Nephron progenitor cell (in vitro differentiated cells): ENCODE measurements at regions not wholly inside any gene's neighbourhood (a gene's known extent, or its start where the extent isn't known, plus 50 kb on each side); places are given as distances from the start of the nearest gene placed in this dataset.

ENCODE experiments used
- DNase-seq: peaks from one replicate; pipeline ENCODE4 v3.0.0; 2021
- H3K27ac Mint-ChIP-seq: 2 replicates; pipeline ENCODE4 v1.8.0; 2021; ENCODE audit warnings: mild to moderate bottlenecking, moderate library complexity, mixed read lengths
- H3K27me3 Mint-ChIP-seq: 2 replicates; pipeline ENCODE4 v1.8.0; 2021; ENCODE audit warnings: mild to moderate bottlenecking, low read depth, mixed read lengths; ENCODE audit not compliant: poor library complexity
- H3K36me3 Mint-ChIP-seq: 2 replicates; pipeline ENCODE4 v1.8.0; 2021; ENCODE audit warnings: low read depth, mixed read lengths
- H3K4me1 Mint-ChIP-seq: 2 replicates; pipeline ENCODE4 v1.8.0; 2021; ENCODE audit warnings: mixed read lengths
- H3K4me3 Mint-ChIP-seq: 2 replicates; pipeline ENCODE4 v1.8.0; 2021; ENCODE audit warnings: mild to moderate bottlenecking, moderate library complexity, mixed read lengths
- H3K9me3 Mint-ChIP-seq: 2 replicates; pipeline ENCODE4 v1.8.0; 2021; ENCODE audit warnings: mild to moderate bottlenecking, moderate library complexity, mixed read lengths
- TF ChIP-seq, protein P1 (sequence below): fragments of 200-600 bp; sonication (generic); IDR thresholded peaks from 2 replicates; pipeline ENCODE4 v1.5.0; 2021; ENCODE audit warnings: antibody characterized with exemption

DNA sequence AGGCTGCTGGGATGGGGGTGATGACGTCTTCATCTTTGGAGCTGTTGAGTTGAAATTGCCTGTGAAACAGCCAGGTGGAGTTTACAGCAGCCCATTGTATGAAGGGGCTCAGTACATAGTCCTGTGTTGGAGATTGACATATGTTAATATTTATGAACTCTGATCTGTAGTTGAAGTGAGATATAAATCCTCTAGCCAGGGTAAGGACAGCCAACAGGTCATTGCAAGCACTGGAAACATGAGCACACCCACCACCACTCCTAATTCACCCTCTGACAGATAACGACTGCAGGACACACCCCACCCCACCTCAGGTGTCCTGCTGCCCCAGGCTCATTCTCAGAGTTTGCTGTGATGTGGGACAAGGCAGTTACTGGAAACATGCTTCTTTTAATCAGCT is 112.4 kb upstream of the TRIB2 start:
- TF ChIP-seq, protein P1, sequence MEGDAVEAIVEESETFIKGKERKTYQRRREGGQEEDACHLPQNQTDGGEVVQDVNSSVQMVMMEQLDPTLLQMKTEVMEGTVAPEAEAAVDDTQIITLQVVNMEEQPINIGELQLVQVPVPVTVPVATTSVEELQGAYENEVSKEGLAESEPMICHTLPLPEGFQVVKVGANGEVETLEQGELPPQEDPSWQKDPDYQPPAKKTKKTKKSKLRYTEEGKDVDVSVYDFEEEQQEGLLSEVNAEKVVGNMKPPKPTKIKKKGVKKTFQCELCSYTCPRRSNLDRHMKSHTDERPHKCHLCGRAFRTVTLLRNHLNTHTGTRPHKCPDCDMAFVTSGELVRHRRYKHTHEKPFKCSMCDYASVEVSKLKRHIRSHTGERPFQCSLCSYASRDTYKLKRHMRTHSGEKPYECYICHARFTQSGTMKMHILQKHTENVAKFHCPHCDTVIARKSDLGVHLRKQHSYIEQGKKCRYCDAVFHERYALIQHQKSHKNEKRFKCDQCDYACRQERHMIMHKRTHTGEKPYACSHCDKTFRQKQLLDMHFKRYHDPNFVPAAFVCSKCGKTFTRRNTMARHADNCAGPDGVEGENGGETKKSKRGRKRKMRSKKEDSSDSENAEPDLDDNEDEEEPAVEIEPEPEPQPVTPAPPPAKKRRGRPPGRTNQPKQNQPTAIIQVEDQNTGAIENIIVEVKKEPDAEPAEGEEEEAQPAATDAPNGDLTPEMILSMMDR, result no peak
- H3K27me3 Mint-ChIP-seq, result no peaks in the 10 kb centered on the region

DNA sequence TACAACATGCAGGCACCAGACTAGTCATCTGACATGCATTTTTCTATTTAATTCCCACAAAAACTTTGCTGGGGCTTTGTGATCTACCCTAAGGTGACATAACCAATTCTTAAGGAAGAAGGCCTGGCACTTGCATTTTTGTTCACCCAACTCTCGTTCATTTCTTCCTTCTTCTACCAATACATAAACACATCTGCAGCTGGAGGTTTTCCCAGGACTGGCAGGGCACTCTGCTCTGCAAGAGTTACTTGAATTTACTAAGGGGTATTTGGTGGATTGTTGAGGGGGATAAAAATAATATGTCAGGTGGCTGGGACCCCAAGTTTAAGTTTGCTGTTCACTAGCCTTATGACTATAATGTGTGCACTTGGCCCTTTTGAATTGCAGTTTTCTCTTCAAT is 111.4 kb upstream of the TRIB2 start:
- peaks cover 3% of the 10 kb centered on the region for H3K27me3 Mint-ChIP-seq
- TF ChIP-seq, protein P1, result no peak
- H3K36me3 Mint-ChIP-seq, result no peaks in the 10 kb centered on the region
- no peak overlapping the region for H3K27ac Mint-ChIP-seq
- peaks cover 20% of the 10 kb centered on the region for H3K4me1 Mint-ChIP-seq
- no peaks in the 10 kb centered on the region for H3K9me3 Mint-ChIP-seq
- no peak overlapping the region for H3K4me3 Mint-ChIP-seq
- no peak for DNase-seq

More for the DNA sequence above, 112.4 kb upstream of the TRIB2 start:
- no peak overlapping the region for H3K4me3 Mint-ChIP-seq
- H3K27ac Mint-ChIP-seq, result no peak overlapping the region
- no peak for DNase-seq
- H3K4me1 Mint-ChIP-seq, result peaks cover 20% of the 10 kb centered on the region
- H3K36me3 Mint-ChIP-seq, result no peaks in the 10 kb centered on the region
- H3K9me3 Mint-ChIP-seq, result no peaks in the 10 kb centered on the region

DNA sequence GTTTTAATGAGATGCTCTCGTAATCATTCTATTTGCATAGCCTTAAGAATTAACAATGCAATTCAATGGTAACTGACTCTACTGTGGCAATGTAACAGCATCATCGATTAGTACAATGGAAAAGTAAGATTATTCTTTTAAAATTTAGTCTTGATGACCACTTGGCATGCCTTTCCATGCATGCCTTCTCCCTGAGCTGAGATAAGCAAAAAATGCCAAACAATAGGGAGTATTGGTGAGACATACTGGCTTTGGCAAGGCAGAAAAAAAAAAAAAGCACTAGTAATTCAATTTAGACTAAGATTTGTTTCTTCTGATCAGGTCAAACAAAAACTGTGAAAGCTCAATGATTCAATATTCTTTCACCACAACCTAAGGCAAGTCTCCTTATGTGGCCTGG is 110.8 kb upstream of the TRIB2 start:
- TF ChIP-seq, protein P1, result no peak
- H3K27ac Mint-ChIP-seq, result no peak overlapping the region
- peaks cover 20% of the 10 kb centered on the region for H3K4me1 Mint-ChIP-seq
- H3K9me3 Mint-ChIP-seq, result no peaks in the 10 kb centered on the region
- DNase-seq, result no peak
- H3K36me3 Mint-ChIP-seq, result no peaks in the 10 kb centered on the region
- H3K4me3 Mint-ChIP-seq, result no peak overlapping the region
- peaks cover 3% of the 10 kb centered on the region for H3K27me3 Mint-ChIP-seq

DNA sequence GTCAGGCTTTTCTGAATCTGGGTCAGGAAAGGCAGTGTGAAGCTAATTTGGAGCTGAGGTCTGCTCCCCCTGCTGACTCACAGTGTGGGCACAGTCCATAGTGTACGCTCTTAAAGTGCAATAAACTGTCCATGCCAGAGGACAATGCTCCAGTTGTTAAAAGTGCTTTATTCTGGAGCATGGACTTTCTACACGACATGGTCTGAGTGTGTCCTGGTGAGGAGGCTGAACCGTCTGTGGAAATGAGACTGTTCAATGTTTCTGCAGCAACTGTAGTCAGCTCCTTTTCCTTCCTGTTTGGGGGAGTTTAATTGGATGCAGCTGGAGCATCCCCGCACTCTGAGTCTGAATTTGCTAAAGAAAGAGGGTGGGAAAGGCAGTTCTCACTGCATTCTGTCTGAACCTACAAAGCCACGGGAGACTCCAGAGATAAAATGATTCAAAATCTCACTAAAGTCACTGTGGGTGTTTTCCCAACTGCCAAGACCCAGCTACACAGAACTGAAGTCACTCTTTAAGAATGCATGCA is 110.2 kb upstream of the TRIB2 start:
- Mint-ChIP-seq H3K27me3 (peaks cover 3% of the 10 kb centered on the region), H3K36me3 (no peaks in the 10 kb centered on the region), H3K27ac (peak overlapping the region; percentile 64), H3K4me3 (no peak overlapping the region), H3K4me1 (peaks cover 20% of the 10 kb centered on the region), H3K9me3 (no peaks in the 10 kb centered on the region)
- no peak for DNase-seq
- TF ChIP-seq, protein P1, result no peak

DNA sequence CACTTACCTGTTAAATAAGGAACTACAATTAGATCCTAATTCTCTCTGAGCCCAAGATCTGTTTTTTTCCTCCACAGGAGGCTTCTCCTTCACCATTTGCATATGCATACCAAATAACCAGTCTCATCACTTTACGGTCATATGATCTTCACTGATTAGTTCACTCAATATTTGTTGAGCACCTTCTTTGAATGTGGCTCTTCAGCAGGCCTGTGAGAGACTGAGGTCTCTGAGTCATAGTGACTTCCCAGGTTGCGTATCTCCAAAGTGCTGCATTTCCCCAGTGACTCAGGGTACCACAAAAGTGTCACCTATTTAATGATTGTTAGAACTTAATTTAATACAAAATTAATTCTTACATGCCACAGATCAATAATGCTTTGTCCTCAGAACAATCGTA is 108.8 kb upstream of the TRIB2 start:
- no peak overlapping the region for H3K4me3 Mint-ChIP-seq

DNA sequence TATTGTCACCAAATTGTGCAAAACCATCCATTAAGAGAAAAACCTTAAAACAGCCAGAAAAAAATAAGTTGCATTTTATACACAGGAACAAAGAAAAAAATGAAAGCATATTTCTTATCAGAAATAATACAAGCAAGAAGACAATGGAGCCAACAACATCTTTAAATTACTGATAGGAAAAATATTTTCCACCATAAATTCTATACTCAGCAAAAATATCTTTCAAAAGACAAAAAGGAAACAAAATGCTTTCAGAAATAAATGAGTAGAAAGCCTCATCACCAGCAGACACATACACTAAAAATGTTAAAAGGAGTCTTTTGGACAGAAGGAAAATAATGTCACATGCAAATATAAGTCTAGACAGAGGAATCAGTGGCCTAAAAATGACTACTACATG is 106.4 kb upstream of the TRIB2 start:
- Mint-ChIP-seq H3K36me3 (no peaks in the 10 kb centered on the region), H3K4me1 (peaks cover 24% of the 10 kb centered on the region), H3K9me3 (no peaks in the 10 kb centered on the region), H3K4me3 (no peak overlapping the region), H3K27me3 (peaks cover 7% of the 10 kb centered on the region), H3K27ac (no peak overlapping the region)
- TF ChIP-seq, protein P1, result no peak
- no peak for DNase-seq

More for the DNA sequence above, 108.8 kb upstream of the TRIB2 start:
- H3K27me3 Mint-ChIP-seq, result peaks cover 3% of the 10 kb centered on the region
- TF ChIP-seq, protein P1, result no peak
- no peaks in the 10 kb centered on the region for H3K9me3 Mint-ChIP-seq
- no peak for DNase-seq
- H3K4me1 Mint-ChIP-seq, result peaks cover 27% of the 10 kb centered on the region
- H3K27ac Mint-ChIP-seq, result no peak overlapping the region
- no peaks in the 10 kb centered on the region for H3K36me3 Mint-ChIP-seq
